K562 (cell line): ENCODE measurements at regions not wholly inside any gene's neighbourhood (a gene's known extent, or its start where the extent isn't known, plus 50 kb on each side); places are given as distances from the start of the nearest gene placed in this dataset.

ENCODE experiments used
- ATAC-seq: fragments of 200-7000 bp; cut with Tn5 transposase; 3 replicates; pipeline ENCODE4 v1.9.1; 2020; ENCODE audit warnings: moderate library complexity
- BruUV-seq: library from RNA; stranded (reverse); fragments of 400-500 nt; replicated peaks from 2 replicates; lab custom pipeline; 2021; lab: Mats Ljungman, UMichigan
- CTCF ChIA-PET: fragments of 300-600 bp; formaldehyde crosslinking; extraction: SDS; loops from one replicate; lab custom pipeline; 2021; ENCODE audit warnings: low intra/inter-chr PET ratio; lab: Yijun Ruan, JAX
- POLR2A ChIA-PET: fragments of 300-600, 350-650 bp; sonication (Branson Sonifier 250); formaldehyde crosslinking; extraction: SDS; loops from one replicate; lab custom pipeline; 2021; ENCODE audit warnings: antibody characterized with exemption, inconsistent platforms; lab: Yijun Ruan, JAX
- DNase-seq, 4 experiments: peaks; one replicate each; pipeline versions ENCODE4 v3.0.0 to v3.0.0-alpha.2; 2011 to 2018; ENCODE audit warnings: low spot score in 3 of 4, mixed read lengths in 3 of 4; ENCODE audit errors: extremely low read depth in 1 of 4
- FAIRE-seq: peaks from 2 replicates; lab custom pipeline; 2011; peaks lifted over from hg19 to GRCh38; lab: Jason Lieb, UNC
- H2AFZ ChIP-seq: 2 replicates; pipeline ENCODE4 v1.6.0; 2011; ENCODE audit warnings: low read depth, low read length, control low read depth, inconsistent platforms
- H3K27ac ChIP-seq: fragments of 200-600 bp; 3 replicates; pipeline ENCODE4 v1.8.0; 2011; ENCODE audit warnings: low read depth, mild to moderate bottlenecking, control low read depth, inconsistent platforms, low read length, moderate library complexity, mixed read lengths; ENCODE audit errors: extremely low read depth
- H3K27me3 ChIP-seq, 2 experiments: fragments of 300-600 bp in 1 of 2; 2 replicates in 1 of 2; 3 replicates in 1 of 2; pipeline versions ENCODE4 v1.6.0 to v1.8.0; 2011; ENCODE audit warnings: inconsistent platforms in 2 of 2, low read length in 2 of 2, mild to moderate bottlenecking in 1 of 2, mixed read lengths in 1 of 2, moderate library complexity in 1 of 2; ENCODE audit not compliant: control insufficient read depth in 2 of 2, insufficient read depth in 2 of 2
- H3K36me3 ChIP-seq: fragments of 300-600 bp; 3 replicates; pipeline ENCODE4 v1.8.0; 2011; ENCODE audit warnings: mild to moderate bottlenecking, low read length, inconsistent platforms; ENCODE audit not compliant: control insufficient read depth, insufficient read depth
- H3K4me1 ChIP-seq, 2 experiments: fragments of 200-600 bp in 1 of 2; replicated peaks in 1 of 2; 2 replicates in 1 of 2; 3 replicates in 1 of 2; pipeline versions ENCODE4 v1.5.1 to v1.8.0; 2011; ENCODE audit warnings: inconsistent platforms in 2 of 2, low read length in 2 of 2, mild to moderate bottlenecking in 1 of 2, mixed read lengths in 1 of 2, moderate library complexity in 1 of 2; ENCODE audit not compliant: control insufficient read depth in 2 of 2, insufficient read depth in 2 of 2
- H3K4me2 ChIP-seq: 2 replicates; pipeline ENCODE4 v1.6.1; 2011; ENCODE audit warnings: low read length, control low read depth, inconsistent platforms, mixed read lengths; ENCODE audit not compliant: insufficient read depth
- H3K4me3 ChIP-seq: fragments of 200-600 bp; sonication (generic), shearing (Covaris generic); 2 replicates; pipeline ENCODE4 v1.5.1; 2016; ENCODE audit warnings: control low read depth, inconsistent platforms
- H3K79me2 ChIP-seq: fragments of 200-600 bp; 3 replicates; pipeline ENCODE4 v1.8.0; 2011; ENCODE audit warnings: low read length, inconsistent platforms; ENCODE audit not compliant: control insufficient read depth, insufficient read depth
- H3K9ac ChIP-seq, 2 experiments: 2 replicates each; pipeline versions ENCODE4 v1.6.0 to v1.6.1; 2011; ENCODE audit warnings: low read depth in 2 of 2, low read length in 2 of 2, control low read depth in 1 of 2, inconsistent platforms in 1 of 2, mild to moderate bottlenecking in 1 of 2, mixed read lengths in 1 of 2; ENCODE audit not compliant: insufficient read depth in 1 of 2
- H3K9me1 ChIP-seq: one replicate; pipeline ENCODE4 v1.6.0; 2011; ENCODE audit warnings: inconsistent platforms, mild to moderate bottlenecking, low read length, moderate library complexity; ENCODE audit not compliant: control insufficient read depth, insufficient read depth
- H3K9me3 ChIP-seq: replicated peaks from 2 replicates; pipeline ENCODE4 v1.5.1; 2011; ENCODE audit warnings: low read depth, low read length, inconsistent platforms; ENCODE audit not compliant: control insufficient read depth, insufficient read depth
- H4K20me1 ChIP-seq: replicated peaks from 2 replicates; pipeline ENCODE4 v1.6.1; 2011; ENCODE audit warnings: low read length, inconsistent platforms, mixed read lengths; ENCODE audit not compliant: control insufficient read depth, insufficient read depth
- CBFA2T3 ChIP-seq: fragments of 450-650 bp; IDR thresholded peaks from 2 replicates; pipeline ENCODE4 v1.6.1; 2017
- CXXC5 ChIP-seq: fragments of 250-450 bp; sonication (Bioruptor Pico); IDR thresholded peaks from 2 replicates; pipeline ENCODE4 v1.8.0; 2022; ENCODE audit warnings: inconsistent platforms, mild to moderate bottlenecking, moderate library complexity
- FOXA3 ChIP-seq, 2 experiments: fragments of 450-650 bp in 1 of 2; sonication (generic) in 1 of 2; formaldehyde crosslinking; IDR thresholded peaks in 1 of 2; conservative IDR thresholded peaks in 1 of 2; 2 replicates each; pipeline versions ENCODE4 v1.4.0 to v1.8.0; 2020 to 2022; ENCODE audit warnings: mild to moderate bottlenecking in 2 of 2, missing genetic modification reagents in 1 of 2
- HNRNPK ChIP-seq: fragments of 200-400 bp; formaldehyde crosslinking; IDR thresholded peaks from one replicate; pipeline ENCODE4 v1.6.1; 2018; ENCODE audit warnings: mild to moderate bottlenecking, low read depth, low read length; ENCODE audit not compliant: poor library complexity, severe bottlenecking
- IRF2 ChIP-seq: sonication (generic); formaldehyde crosslinking; IDR thresholded peaks from 2 replicates; pipeline ENCODE4 v1.8.1; 2022; ENCODE audit warnings: mild to moderate bottlenecking, missing genetic modification reagents
- NFYB ChIP-seq: IDR thresholded peaks from 2 replicates; pipeline ENCODE4 v1.6.1; 2011; ENCODE audit warnings: mild to moderate bottlenecking, moderate library complexity; ENCODE audit not compliant: insufficient read length; ENCODE audit errors: extremely low read depth
- PTRF ChIP-seq: fragments of 450-650 bp; IDR thresholded peaks from 2 replicates; pipeline ENCODE4 v1.6.1; 2016; ENCODE audit warnings: mild to moderate bottlenecking, missing genetic modification characterization, missing compliant biosample characterization
- YBX1 ChIP-seq: fragments of 450-650 bp; IDR thresholded peaks from 2 replicates; pipeline ENCODE4 v1.7.1; 2016; ENCODE audit warnings: mild to moderate bottlenecking
- ZFP36 ChIP-seq: fragments of 150-350 bp; IDR thresholded peaks from 2 replicates; pipeline ENCODE4 v1.6.1; 2018; ENCODE audit warnings: low read length, low read depth; ENCODE audit not compliant: partially characterized antibody
- ZNF146 ChIP-seq: IDR thresholded peaks from one replicate; pipeline ENCODE4 v1.6.1; 2018; ENCODE audit warnings: missing compliant biosample characterization; ENCODE audit not compliant: unreplicated experiment
- ZNF41 ChIP-seq: fragments of 250-450 bp; sonication (Bioruptor Pico); conservative IDR thresholded peaks from 2 replicates; pipeline ENCODE4 v1.4.0; 2020; ENCODE audit warnings: mild to moderate bottlenecking
- WGBS: fragments of 100-300 bp; shearing (Covaris generic); methylation state at CpG from one replicate; pipeline ENCODE4 v1.1.6; 2016; ENCODE audit warnings: low coverage, mixed read lengths; ENCODE audit not compliant: insufficient coverage; ENCODE audit errors: missing lambda C conversion rate; 5-methylcytosine and 5-hydroxymethylcytosine counted together
- in situ Hi-C: fragments of 300-500 bp; cut with MboI; formaldehyde crosslinking; loops from 4 replicates; pipeline ENCODE4 v1.15.0; 2018; ENCODE audit warnings: inconsistent platforms, mixed read lengths
- intact Hi-C: fragments of 100-400 bp; cut with micrococcal nuclease; formaldehyde crosslinking; loops from 2 replicates; pipeline ENCODE4 v1.14.2; 2022
- TF ChIP-seq, protein P1 (sequence below): fragments of 450-650 bp; IDR thresholded peaks from one replicate; pipeline ENCODE4 v1.6.1; 2018; ENCODE audit warnings: mild to moderate bottlenecking, moderate library complexity; ENCODE audit not compliant: partially characterized antibody
- TF ChIP-seq, protein P2 (sequence below): fragments of 250-450 bp; sonication (Bioruptor Pico); IDR thresholded peaks from 2 replicates; pipeline ENCODE4 v1.4.0; 2020
- TF ChIP-seq, protein P3 (sequence below): fragments of 450-650 bp; conservative IDR thresholded peaks from 2 replicates; pipeline ENCODE4 v1.6.1; 2016; ENCODE audit warnings: missing genetic modification characterization, low read depth, mild to moderate bottlenecking, missing compliant biosample characterization, moderate library complexity

DNA sequence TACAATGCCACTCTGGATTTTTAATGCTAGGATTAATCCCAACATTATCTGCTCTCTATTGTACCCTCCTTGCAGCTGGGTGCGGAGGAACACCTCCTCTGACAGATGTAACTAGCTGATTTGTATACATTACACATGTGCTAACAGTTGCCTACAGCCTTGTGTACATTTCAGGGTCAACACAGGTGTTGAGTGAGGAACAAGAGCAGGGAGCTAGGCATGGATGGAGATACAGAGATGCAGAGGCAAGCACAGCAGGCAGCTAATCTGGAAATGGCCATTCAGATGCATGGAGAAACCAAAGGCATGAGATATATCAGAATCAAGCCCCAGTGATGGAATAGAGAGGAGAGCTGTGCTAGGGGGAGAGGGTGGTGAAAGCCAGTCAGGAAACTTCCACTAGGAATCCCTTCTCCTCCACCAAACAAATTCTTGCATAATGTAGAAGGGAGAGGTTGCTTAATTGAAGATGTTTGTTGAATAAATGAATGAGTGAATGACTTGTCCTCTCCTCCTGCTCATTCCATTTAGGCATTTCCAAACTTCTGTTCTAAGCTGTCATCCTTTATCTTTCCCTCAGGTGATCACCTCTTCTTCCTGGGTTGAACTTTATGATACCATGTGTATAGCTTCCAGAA lies 313.2 kb downstream of the ATP23 start:
- H3K9me1 ChIP-seq, result no peaks in the 10 kb centered on the region
- H3K4me2 ChIP-seq, result no peak overlapping the region
- ATAC-seq (no peak), FAIRE-seq (no peak), DNase-seq (no peak)
- POLR2A ChIA-PET, result no interaction called here
- no peak overlapping the region for H3K9ac ChIP-seq
- no peak overlapping the region for H2AFZ ChIP-seq
- H3K9me3 ChIP-seq, result no peaks in the 10 kb centered on the region
- in situ Hi-C loops, result no loop called here
- H3K4me1 ChIP-seq, result no peaks in the 10 kb centered on the region
- no peak overlapping the region for H3K4me3 ChIP-seq
- WGBS, result 0% methylated on average over 1 of the region's 1 CpG
- no TSS peak for BruUV-seq
- intact Hi-C loops, result no loop called here
- H3K27ac ChIP-seq, result no peak overlapping the region
- no peaks in the 10 kb centered on the region for H4K20me1 ChIP-seq
- no peaks in the 10 kb centered on the region for H3K36me3 ChIP-seq
- H3K79me2 ChIP-seq, result no peaks in the 10 kb centered on the region
- CTCF ChIA-PET, result no interaction called here
- H3K27me3 ChIP-seq, result no peaks in the 10 kb centered on the region
- TF ChIP-seq ZNF41 (no peak), IRF2 (no peak), FOXA3 (CRISPR knock-in tag; conservative IDR thresholded peaks at IDR 0.05 in 1 of 2, IDR thresholded peaks at IDR 0.05 in 1 of 2) (no peak), PTRF (tag) (no peak), ZFP36 (no peak), NFYB (no peak), CBFA2T3 (no peak), ZNF146 (CRISPR knock-in tag) (no peak), YBX1 (no peak), HNRNPK (no peak), CXXC5 (CRISPR knock-in tag) (no peak)
- TF ChIP-seq, protein P1, sequence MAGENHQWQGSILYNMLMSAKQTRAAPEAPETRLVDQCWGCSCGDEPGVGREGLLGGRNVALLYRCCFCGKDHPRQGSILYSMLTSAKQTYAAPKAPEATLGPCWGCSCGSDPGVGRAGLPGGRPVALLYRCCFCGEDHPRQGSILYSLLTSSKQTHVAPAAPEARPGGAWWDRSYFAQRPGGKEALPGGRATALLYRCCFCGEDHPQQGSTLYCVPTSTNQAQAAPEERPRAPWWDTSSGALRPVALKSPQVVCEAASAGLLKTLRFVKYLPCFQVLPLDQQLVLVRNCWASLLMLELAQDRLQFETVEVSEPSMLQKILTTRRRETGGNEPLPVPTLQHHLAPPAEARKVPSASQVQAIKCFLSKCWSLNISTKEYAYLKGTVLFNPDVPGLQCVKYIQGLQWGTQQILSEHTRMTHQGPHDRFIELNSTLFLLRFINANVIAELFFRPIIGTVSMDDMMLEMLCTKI, result no peak
- TF ChIP-seq, protein P2, sequence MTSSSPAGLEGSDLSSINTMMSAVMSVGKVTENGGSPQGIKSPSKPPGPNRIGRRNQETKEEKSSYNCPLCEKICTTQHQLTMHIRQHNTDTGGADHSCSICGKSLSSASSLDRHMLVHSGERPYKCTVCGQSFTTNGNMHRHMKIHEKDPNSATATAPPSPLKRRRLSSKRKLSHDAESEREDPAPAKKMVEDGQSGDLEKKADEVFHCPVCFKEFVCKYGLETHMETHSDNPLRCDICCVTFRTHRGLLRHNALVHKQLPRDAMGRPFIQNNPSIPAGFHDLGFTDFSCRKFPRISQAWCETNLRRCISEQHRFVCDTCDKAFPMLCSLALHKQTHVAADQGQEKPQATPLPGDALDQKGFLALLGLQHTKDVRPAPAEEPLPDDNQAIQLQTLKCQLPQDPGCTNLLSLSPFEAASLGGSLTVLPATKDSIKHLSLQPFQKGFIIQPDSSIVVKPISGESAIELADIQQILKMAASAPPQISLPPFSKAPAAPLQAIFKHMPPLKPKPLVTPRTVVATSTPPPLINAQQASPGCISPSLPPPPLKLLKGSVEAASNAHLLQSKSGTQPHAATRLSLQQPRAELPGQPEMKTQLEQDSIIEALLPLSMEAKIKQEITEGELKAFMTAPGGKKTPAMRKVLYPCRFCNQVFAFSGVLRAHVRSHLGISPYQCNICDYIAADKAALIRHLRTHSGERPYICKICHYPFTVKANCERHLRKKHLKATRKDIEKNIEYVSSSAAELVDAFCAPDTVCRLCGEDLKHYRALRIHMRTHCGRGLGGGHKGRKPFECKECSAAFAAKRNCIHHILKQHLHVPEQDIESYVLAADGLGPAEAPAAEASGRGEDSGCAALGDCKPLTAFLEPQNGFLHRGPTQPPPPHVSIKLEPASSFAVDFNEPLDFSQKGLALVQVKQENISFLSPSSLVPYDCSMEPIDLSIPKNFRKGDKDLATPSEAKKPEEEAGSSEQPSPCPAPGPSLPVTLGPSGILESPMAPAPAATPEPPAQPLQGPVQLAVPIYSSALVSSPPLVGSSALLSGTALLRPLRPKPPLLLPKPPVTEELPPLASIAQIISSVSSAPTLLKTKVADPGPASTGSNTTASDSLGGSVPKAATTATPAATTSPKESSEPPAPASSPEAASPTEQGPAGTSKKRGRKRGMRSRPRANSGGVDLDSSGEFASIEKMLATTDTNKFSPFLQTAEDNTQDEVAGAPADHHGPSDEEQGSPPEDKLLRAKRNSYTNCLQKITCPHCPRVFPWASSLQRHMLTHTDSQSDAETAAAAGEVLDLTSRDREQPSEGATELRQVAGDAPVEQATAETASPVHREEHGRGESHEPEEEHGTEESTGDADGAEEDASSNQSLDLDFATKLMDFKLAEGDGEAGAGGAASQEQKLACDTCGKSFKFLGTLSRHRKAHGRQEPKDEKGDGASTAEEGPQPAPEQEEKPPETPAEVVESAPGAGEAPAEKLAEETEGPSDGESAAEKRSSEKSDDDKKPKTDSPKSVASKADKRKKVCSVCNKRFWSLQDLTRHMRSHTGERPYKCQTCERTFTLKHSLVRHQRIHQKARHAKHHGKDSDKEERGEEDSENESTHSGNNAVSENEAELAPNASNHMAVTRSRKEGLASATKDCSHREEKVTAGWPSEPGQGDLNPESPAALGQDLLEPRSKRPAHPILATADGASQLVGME, result no peak
- TF ChIP-seq, protein P3, sequence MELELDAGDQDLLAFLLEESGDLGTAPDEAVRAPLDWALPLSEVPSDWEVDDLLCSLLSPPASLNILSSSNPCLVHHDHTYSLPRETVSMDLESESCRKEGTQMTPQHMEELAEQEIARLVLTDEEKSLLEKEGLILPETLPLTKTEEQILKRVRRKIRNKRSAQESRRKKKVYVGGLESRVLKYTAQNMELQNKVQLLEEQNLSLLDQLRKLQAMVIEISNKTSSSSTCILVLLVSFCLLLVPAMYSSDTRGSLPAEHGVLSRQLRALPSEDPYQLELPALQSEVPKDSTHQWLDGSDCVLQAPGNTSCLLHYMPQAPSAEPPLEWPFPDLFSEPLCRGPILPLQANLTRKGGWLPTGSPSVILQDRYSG (tag), result no peak
